HG03571 (cell line): ENCODE measurements at regions not wholly inside any gene's neighbourhood (a gene's known extent, or its start where the extent isn't known, plus 50 kb on each side); places are given as distances from the start of the nearest gene placed in this dataset.

ENCODE experiments used
- ATAC-seq: cut with Tn5 transposase; IDR thresholded peaks from one replicate; pipeline ENCODE4 v1.9.1; 2021; ENCODE audit not compliant: unreplicated experiment

DNA sequence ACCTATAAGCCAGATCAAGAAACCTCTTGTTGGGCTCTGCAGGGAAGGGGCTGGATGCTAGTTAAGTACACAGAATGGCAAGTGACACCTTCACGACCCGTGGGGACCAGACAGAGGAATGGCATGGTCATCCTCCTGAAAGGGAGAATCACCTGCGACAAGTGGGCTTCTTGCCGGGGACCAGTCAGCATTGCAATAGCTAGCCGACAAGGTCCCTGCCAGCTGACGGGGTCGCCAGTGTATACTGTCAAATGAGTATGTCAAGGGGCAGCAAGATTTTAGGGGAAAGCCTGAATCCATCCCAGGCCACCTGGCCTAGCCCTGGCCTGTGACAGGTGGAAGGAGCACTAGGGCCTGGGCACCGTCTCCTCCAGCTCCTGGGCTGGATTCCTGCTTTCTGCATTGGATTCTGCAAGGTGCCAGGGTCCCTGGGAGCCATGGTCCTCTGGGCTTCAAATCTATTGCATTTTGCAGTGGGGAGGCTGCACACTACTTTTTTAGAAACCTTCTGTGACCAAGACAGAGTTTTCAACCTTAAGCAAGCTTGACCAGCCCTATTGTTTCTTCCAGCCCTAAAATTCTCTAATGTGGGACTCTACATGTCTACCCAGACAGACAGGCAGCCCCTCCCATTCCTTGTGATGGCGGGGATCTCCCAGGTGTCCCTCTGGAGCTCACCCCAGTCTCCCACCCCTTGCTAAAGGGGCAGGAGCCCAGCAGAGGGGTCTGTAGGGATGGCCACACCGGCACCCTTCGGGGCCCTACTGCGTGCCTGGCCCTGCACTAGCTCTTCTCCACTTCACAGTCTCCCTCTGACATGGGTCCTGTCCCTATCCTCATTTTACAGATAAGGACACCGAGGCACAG lies 178.5 kb downstream of the GLI2 start:
- ATAC-seq = no peak

DNA sequence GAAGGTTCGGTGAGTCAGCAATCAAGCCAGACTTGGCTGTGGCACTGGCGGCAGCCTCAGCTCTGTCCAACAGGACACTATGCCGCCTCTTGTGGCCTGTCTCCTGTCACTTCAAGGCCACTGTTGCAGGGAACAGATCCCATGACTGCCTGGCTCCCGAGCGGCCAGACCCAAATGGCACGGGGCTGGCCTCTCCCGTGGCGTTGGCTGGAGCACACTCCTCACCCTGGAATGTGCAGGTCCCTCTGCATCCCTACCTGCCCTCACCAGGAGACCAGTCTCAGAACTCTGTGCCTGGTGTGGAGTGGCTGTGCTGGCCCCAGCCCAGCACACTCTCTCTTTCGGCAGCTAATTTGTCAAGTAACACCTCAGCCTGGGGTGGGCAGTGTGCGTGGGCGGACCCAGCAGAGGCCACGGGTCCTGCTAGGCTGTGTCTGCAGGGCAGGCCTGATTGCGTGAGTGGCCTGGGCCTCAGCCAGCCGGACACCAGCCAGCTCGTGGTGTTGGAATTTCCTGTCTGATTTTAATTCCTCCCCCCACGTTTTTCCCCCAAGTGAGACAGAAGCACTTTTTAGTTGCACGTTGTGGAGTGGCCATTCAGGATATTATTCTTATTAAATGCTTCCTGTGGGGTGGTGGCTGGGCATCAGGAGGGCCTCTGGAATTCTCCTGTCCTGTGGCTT lies 179.3 kb downstream of the GLI2 start:
- ATAC-seq = no peak

DNA sequence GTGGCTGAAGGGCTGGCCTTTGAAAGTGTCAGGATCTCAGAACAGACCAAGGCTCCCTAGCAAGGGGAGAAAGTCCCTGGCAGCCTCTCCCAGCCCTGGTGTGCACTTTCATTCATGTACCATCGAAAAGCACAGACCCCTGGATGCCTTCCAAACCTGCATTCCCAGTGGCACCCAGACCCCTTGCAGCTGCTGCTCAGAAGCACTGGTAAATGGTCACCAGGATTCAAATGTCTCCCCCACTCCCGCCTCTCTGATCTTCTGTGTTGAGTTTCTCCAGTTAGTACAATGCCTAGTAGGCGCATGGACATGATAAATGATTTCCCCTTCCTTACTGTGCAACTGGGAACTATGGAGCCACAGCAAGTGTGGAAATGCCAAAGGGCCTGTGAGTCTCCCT lies 180.0 kb downstream of the GLI2 start:
- ATAC-seq = no peak

DNA sequence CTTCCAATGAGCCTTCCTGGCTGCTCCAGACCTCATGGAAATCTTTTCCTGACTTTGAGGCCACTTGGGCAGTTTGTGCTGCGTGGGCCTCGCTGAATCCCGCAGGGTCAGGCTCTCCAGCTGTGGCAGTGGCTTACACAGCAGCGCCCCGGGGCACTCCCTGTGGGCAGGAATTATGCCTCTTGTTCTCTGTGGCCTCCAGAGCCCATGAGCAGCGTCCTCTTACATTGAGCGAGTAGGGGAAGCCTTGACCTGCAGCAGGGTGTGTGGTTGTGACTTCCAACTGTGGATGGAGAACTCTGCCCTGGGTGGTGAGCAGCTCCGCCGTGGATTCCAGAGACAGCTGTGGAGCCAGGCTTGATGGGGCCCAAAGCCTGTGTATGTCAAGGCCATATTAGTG lies 180.8 kb downstream of the GLI2 start:
- ATAC-seq = no peak

DNA sequence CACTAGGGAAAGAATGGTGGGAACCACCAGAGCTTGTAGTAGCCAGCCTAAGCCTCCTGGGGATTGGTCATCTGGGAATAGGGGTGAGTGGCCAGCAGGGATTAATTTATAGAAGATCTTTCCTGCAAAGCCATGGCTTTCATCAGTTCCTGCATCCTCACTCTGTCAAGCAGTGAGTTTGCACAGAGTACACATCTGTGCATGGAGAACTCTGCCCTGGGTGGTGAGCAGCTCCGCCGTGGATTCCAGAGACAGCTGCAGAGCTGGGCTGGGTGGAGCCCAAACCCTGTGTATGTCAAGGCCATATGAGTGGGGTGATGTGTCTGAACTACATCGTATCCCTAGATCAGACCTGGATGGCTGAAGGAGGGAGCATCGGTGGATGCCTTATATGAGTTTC lies 182.2 kb downstream of the GLI2 start:
- ATAC-seq = no peak

DNA sequence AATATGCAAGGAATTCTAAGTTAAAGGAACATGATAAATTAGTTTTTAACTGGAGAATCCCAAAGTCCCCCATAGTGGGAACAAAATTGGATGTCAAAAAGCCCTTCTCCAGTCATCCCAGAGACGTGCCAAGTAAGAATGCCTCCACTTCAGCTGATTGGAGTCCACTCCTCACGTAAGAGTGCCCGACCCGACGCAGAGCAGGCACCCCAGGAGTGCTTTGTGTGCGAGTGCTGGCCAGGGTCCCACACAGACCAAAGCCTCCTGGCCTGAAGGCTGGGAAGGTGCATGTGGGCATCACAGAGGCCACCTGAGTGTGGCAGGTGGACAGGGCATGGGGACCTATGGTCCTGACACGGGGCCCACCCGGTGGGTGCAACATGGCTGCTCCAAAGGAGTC lies 183.5 kb downstream of the GLI2 start:
- no peak for ATAC-seq

DNA sequence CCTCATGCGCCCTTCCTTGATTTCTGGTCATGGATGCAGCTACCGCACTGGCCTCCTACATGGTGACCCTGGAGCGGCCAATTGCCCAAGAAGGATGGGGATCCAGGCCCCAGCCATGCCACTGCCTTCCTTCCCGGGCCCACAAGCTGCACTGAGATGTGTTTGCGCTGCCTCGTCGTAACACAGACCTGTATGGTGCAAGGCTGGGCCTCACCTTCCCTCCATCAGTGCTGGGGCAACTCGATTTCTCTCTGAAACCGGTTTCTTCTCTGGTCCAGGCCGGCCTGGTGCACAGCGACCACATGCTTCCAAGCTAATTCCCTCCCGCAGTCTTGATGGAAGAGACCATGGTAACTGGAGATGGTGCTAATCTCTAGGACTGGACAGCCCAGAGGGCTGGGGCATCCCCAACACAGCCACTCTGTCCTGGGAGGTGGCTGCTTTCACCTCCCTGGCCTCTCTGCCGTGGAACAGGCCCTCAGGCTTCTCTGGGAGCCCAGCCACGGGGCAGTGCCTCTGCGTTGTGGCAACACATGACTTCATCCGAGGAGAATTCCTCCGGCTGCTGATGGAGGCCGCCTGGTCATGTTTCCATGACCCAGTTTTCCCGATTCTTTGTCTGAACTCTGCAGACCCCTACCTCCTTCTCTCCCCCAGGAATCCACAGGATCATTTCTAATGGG lies 184.2 kb downstream of the GLI2 start:
- ATAC-seq = no peak

DNA sequence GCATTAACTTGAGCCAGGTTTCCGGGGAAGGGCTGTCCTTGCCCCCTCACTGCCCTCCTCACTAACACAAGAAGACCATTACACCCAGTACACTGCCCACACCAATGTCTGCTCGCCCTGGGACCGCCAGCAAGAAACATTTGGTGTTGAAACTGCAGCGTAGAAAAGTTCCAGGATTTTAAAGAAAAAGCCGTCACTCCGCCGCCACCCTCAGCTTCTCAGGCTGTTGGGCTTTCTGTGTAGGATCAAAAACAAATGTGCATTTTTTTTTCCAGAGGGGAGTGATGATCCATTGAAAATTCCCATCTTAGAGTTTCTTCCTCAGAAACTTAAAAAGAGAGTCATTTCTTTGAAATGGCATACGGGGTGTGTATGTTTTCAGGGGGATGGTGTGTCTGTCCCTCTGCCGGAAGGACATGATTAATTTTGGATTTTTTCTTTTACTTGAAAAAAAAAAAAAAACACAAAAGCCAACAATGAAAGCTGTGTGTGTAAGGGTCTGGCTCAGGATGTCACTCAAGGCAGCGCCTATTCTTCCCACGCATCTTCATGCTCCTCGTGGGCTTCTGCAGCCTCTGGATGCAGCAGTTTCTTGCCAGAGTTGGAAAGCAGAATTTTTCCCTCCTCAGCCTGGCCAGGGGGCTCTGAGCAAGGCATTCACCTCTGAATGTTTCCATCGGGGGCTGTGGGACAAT lies 184.9 kb downstream of the GLI2 start:
- no peak for ATAC-seq

DNA sequence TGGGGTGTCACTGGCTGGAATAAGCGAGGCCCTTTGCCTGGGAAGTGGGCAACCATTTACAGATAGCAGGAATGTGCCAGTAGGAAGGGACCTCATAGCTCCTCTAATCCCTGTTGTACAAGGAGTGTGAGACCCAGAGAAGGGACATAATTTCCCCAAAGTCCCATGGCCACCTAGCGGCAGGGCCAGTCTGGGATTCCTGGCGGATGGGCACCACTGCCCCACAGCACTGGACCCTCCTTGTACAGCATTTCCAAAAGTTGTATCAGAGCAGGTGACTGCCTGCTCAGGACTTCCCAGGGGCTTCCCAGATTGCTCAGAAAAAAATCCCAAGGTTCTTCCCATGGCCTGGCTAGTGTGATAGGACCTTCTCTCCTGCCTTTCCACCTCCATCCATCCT lies 185.8 kb downstream of the GLI2 start:
- no peak for ATAC-seq

DNA sequence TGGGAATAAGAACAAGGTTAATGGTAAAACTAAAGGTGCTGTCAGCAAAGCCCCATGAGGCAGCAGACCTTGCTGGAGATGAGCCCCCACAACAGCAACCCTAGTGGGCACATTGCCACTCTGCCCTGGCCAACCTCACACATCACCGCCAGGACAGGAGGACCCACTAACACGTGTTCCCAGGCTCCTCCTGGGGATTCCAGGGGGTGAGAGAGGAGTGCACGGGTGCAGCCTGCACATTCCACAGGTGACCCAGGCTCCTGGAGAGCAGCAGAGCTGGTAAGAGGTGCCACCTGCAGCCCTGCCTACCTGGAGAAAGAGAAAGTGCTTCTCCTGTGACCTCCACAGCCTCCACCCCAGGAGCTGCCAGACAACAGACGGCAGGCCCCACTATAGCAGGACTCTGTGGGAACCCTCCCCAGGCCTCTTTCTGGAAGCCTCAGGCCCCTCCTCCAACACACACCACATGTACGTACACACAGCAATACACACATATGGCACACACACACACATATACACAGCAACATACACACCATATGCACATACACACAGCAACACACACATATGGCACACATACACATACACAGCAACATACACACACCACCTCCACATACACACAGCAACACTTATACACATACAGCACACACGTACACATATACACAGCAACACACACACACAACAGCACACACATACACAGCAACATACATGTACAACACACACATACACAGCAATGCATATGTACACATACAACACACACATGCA lies 187.1 kb downstream of the GLI2 start:
- ATAC-seq = no peak

DNA sequence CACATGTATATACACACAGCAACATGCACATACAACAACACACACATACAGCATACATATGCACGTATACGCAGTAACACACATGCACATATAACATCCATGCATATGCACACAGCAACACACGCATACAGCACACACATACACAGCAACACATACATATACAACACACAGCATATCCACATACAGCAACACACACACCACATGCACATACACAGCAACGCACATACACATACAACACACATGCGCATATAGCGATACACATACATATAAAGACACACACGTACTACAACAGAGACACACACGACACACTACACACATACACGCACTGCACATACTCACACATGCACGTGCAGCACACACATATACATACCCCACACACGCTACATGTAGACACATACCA lies 187.8 kb downstream of the GLI2 start:
- ATAC-seq = no peak

DNA sequence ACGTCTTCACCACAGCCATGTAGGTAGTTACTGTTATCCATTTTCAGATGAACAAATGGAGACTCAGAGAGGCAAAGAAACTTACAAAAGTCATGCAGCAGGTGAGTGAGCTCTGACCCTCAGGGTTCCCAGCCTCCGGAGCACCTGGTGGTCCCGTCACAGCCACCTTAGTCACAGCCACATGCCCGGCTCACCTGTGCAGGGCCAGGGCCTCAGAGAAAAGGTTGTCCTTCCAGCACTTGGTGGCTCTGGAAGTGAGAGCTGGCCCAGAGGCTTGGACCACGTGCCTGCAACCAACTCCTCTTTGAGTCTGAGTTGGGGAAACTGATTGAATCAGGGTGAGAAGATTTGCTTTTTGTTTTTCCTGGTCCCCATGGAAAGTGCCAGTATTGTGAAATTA lies 189.3 kb downstream of the GLI2 start:
- ATAC-seq = no peak

DNA sequence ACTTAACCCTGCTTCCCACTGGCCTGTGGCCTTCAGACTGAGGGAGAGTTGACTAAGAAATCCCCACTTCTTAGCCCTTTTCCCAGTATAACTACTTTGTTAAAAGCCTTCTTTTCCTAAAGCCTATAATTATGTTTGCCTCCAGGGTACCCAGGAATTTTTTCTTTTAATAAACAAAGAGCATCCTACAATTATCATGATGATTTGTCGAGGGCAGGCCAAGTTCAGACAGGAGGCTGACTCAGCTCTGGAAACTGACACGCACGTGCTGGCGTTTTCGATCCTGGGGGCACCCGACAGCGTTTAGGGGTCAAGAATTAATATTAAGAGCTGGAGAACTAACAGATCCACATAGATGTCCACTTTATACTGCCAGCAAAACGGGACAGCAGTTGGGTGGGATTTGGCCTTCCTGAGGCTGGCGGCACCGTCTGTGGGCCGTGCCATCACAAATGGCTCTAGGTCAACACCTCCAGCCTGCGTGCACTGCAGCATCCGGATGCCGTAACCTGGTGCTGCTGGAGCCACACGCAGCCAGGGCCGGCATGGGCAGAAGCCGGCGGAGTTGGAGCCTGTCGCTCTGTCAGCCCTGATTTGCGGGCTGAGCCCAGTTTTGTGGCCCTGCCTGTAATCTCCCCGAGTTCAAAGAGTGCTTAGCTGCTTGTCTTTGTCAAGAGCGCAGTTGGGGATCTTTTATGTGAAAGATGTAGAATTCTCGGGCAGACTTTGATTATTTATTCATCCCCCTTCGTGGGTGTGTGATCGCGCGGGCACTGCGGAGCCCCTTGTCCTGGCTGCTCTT lies 191.0 kb downstream of the GLI2 start:
- ATAC-seq = no peak

DNA sequence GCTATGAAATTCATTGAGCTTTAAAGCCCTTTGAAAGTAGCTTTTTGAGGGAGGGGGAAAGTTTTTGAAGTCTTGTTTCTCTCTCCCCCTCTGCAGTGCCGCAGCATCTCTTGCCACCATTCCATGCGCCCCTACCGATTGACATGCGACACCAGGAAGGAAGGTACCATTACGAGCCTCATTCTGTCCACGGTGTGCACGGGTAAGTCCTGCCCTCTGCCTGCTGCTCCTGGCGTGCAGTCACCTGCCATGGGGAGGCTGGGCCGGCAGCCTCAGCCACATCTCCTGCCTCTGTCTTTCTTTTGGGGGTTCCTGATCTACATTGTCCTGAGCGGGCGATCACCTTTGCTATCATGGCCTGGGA lies 191.6 kb downstream of the GLI2 start:
- no peak for ATAC-seq

DNA sequence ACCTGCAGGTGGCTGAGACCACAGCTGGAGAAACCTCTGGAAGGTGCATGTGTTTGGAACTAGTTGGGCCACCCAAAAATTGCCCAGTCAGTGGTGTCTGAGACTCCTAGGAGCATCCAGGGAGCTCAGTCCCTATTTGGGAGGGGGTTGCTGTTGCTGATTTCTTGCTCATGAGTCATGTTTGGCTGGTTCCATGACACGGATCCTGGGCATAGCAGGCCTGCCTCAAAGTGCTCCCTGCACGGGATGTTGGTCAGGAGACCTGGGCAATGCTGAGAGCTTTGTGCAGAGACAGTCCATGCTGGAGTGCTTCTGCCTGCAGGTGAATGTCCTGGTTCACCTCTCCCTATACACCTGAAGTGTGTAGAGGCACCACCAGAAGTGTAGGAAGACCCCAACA lies 194.2 kb downstream of the GLI2 start:
- no peak for ATAC-seq

DNA sequence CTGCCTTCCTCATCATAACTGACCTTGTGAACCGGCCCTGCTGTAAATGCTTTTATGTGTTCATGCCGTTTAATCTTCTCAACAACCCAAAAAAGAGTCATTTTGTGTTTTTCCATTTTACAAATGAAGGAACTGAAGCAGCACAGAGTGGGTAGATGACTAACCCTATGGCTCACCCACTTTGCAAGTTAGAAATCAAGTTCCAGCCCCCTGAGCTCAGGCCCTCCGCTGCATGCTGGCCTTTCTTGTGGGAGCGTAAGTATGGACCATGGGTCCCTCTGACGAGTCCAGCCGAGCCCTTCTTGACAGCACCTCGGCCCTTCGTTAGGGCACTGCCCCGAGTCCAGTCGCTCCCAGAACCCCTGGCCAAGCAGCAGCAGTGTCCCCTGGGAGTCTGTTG lies 194.6 kb downstream of the GLI2 start:
- no peak for ATAC-seq

DNA sequence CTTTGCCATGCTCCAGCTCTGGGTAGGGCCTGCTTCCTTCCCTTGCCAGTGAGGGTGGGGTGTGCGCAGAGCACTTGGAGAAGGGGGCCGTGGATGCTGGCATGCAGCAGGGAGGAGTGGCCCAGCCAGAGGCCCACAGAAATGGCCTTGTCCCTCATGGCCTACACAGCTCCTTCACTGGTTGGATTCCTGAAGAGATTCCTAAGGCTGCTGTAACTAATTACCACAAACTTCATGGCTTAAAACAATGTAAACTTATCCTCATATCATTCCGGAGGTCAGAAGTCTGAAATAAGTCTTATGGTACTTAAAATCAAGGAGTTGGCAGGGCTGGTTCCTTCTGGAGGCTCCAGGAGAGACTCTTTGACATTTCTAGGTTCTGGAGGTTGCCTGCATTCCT lies 195.2 kb downstream of the GLI2 start:
- ATAC-seq = no peak

DNA sequence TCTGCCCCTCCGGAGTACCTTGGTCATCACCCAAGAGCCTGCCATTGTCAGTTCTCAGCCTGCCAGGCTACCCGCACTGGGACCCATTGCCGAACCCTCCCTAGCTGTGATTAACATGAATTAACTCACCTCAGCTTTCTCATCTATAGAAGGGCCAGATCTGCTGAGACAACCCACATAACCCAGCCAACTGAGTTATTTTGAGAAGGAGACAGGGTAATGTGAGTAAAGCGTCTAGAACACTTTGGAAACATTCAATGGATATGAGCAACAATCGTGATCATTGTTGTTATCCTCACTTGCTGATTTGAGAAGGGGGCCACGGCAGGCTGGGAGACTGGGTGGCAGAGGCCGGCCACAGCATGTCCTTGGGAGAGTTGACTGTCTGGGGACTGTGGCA lies 196.8 kb downstream of the GLI2 start:
- ATAC-seq = no peak

DNA sequence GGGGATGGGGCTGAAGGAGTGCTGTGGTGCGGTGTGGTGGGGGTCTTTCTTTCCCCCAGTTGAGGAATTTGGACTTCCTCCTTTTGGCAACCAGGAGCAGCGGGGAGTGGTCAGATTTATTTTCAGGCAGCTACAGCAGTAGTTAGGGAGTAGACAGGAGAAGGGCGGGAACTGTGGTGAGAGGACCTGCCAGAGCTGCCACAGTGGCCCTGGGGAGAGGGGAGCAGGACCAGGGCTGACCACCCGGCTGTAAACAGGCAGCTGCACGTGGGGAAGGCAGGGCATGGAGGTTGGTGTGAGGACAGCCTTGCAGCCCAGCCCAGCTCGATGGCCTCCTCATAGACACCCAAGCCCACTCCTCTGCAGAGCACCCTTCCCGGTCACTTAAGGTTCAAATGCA lies 197.2 kb downstream of the GLI2 start:
- no peak for ATAC-seq
